ENCODE measurements at regions not wholly inside any gene's neighbourhood (a gene's known extent, or its start where the extent isn't known, plus 50 kb on each side); places are given as distances from the start of the nearest gene placed in this dataset.

- intact Hi-C loops (cut with DNase I; ENCODE audit: low total_unique reads) = no loop called here
- H3K4me1 ChIP-seq = no peaks in the 10 kb centered on the region
These were observed 1017.0 kb downstream of the TBC1D22A start for GRCh38 chr22:47779474-47779873.

GRCh38 chr22:47778160-47778658, 1015.8 kb downstream of the TBC1D22A start:
- Histone ChIP-seq H3K27ac (no peak overlapping the region), H3K4me1 (no peaks in the 10 kb centered on the region), H3K4me3 (no peak overlapping the region), H3K36me3 (no peaks in the 10 kb centered on the region), H3K27me3 (peaks cover 0 to 22% (median 0%) of the 10 kb centered on the region in 3 donors), H3K9me3 (no peaks in the 10 kb centered on the region)
- TF ChIP-seq POLR2A (IDR thresholded peaks at IDR 0.05) (no peak), EP300 (IDR thresholded peaks at IDR 0.05) (no peak), POLR2AphosphoS5 (IDR thresholded peaks at IDR 0.05) (no peak)
- TF ChIP-seq, protein P1, sequence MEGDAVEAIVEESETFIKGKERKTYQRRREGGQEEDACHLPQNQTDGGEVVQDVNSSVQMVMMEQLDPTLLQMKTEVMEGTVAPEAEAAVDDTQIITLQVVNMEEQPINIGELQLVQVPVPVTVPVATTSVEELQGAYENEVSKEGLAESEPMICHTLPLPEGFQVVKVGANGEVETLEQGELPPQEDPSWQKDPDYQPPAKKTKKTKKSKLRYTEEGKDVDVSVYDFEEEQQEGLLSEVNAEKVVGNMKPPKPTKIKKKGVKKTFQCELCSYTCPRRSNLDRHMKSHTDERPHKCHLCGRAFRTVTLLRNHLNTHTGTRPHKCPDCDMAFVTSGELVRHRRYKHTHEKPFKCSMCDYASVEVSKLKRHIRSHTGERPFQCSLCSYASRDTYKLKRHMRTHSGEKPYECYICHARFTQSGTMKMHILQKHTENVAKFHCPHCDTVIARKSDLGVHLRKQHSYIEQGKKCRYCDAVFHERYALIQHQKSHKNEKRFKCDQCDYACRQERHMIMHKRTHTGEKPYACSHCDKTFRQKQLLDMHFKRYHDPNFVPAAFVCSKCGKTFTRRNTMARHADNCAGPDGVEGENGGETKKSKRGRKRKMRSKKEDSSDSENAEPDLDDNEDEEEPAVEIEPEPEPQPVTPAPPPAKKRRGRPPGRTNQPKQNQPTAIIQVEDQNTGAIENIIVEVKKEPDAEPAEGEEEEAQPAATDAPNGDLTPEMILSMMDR (IDR thresholded peaks at IDR 0.05) = no peak
- WGBS, 5 donors = 84 to 93% (median 88%) methylated on average over 13 of the region's 13 CpGs
- intact Hi-C loops (cut with DNase I; ENCODE audit: low total_unique reads) = no loop called here
- no peak for DNase-seq

More at GRCh38 chr22:47779474-47779873, 1017.0 kb downstream of the TBC1D22A start:
- H3K9me3 ChIP-seq = peaks cover 0 to 9% (median 3%) of the 10 kb centered on the region in 4 donors
- WGBS, 5 donors = 25 to 49% (median 36%) methylated on average over 7 of the region's 7 CpGs
- no peak for TF ChIP-seq POLR2A (IDR thresholded peaks at IDR 0.05)
- no peak for TF ChIP-seq EP300 (IDR thresholded peaks at IDR 0.05)
- TF ChIP-seq POLR2AphosphoS5 (IDR thresholded peaks at IDR 0.05) = no peak
- TF ChIP-seq, protein P1 (IDR thresholded peaks at IDR 0.05) = no peak
- no peaks in the 10 kb centered on the region for H3K36me3 ChIP-seq
- no peak overlapping the region for H3K27ac ChIP-seq
- no peak for DNase-seq
- H3K4me3 ChIP-seq = no peak overlapping the region
- peaks cover 0 to 34% (median 0%) of the 10 kb centered on the region in 3 donors for H3K27me3 ChIP-seq

GRCh38 chr22:47777426-47777825, 1015.0 kb downstream of the TBC1D22A start:
- H3K9me3 ChIP-seq = no peaks in the 10 kb centered on the region
- intact Hi-C loops (cut with DNase I; ENCODE audit: low total_unique reads) = no loop called here
- H3K27ac ChIP-seq = no peak overlapping the region
- peaks cover 0 to 14% (median 0%) of the 10 kb centered on the region in 3 donors for H3K27me3 ChIP-seq
- H3K4me1 ChIP-seq = no peaks in the 10 kb centered on the region
- 0 to 48% (median 31%) methylated on average over 1 of the region's 1 CpG for WGBS, 5 donors
- no peak for TF ChIP-seq POLR2A (IDR thresholded peaks at IDR 0.05)
- no peak for TF ChIP-seq EP300 (IDR thresholded peaks at IDR 0.05)
- no peaks in the 10 kb centered on the region for H3K36me3 ChIP-seq
- DNase-seq = no peak
- H3K4me3 ChIP-seq = no peak overlapping the region

- Histone ChIP-seq H3K4me3 (no peak overlapping the region), H3K27ac (no peak overlapping the region), H3K9me3 (no peaks in the 10 kb centered on the region), H3K4me1 (no peaks in the 10 kb centered on the region), H3K27me3 (peaks cover 0 to 12% (median 0%) of the 10 kb centered on the region in 3 donors), H3K36me3 (no peaks in the 10 kb centered on the region)
- intact Hi-C loops (cut with DNase I; ENCODE audit: low total_unique reads) = no loop called here
- TF ChIP-seq, protein P1 (IDR thresholded peaks at IDR 0.05) = no peak
- TF ChIP-seq POLR2AphosphoS5 (IDR thresholded peaks at IDR 0.05) (no peak), EP300 (IDR thresholded peaks at IDR 0.05) (no peak), POLR2A (IDR thresholded peaks at IDR 0.05) (no peak)
- no peak for DNase-seq
- WGBS, 5 donors = 40 to 57% (median 43%) methylated on average over 10 of the region's 10 CpGs
These were observed 1013.9 kb downstream of the TBC1D22A start for GRCh38 chr22:47776329-47776728.

DNA sequence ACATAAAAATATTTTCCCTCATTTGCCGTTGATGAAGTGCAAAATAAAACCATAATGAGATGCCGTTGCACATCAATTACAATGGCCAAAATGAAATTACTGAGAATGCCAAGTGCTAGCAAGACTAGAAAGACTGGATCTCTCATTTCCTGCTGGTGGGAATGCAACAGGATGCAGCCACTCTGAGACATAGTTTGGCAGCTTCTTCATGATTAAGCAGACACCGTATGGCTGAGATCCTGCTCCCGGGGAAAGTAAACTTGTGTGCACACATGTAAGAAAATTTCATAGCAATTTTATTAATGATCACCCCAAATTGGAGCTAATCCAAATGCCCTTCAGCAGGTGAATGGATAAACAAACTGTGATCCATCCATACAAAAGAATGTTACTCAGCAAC, 1013.2 kb downstream of the TBC1D22A start:
- WGBS, 5 donors = 48 to 63% (median 50%) methylated on average over 4 of the region's 4 CpGs
- DNase-seq = peak in 1 of 2 donors; percentile 7
- Histone ChIP-seq H3K9me3 (no peaks in the 10 kb centered on the region), H3K36me3 (no peaks in the 10 kb centered on the region), H3K4me3 (no peak overlapping the region), H3K27ac (no peak overlapping the region), H3K4me1 (no peaks in the 10 kb centered on the region), H3K27me3 (peaks cover 0 to 12% (median 0%) of the 10 kb centered on the region in 3 donors)
- intact Hi-C loops (cut with DNase I; ENCODE audit: low total_unique reads) = no loop called here
- no peak for TF ChIP-seq POLR2A (IDR thresholded peaks at IDR 0.05)
- TF ChIP-seq EP300 (IDR thresholded peaks at IDR 0.05) = no peak
- no peak for TF ChIP-seq POLR2AphosphoS5 (IDR thresholded peaks at IDR 0.05)
- TF ChIP-seq, protein P1 (IDR thresholded peaks at IDR 0.05) = no peak
